Left lobe of liver (tissue), 2 donors: ENCODE measurements at regions not wholly inside any gene's neighbourhood (a gene's known extent, or its start where the extent isn't known, plus 50 kb on each side); places are given as distances from the start of the nearest gene placed in this dataset.
"Not testable (repeated sequence)": the region's sequence is repeated elsewhere in the genome, so short reads cannot be mapped to it uniquely, and the experiment has no call there.

Source experiments
- ATAC-seq: fragments of 200-7000 bp; cut with Tn5 transposase; one replicate; pipeline ENCODE4 v1.9.1; 2020; ENCODE audit warnings: mild to moderate bottlenecking, moderate library complexity
- DNase-seq: peaks from one replicate; pipeline ENCODE4 v3.0.0-alpha.2; 2020; ENCODE audit warnings: low spot score
- donor health status: DM: no; HTN: no; CAD: no; lungs with moderate emphysema.
- donor health status: DM: no; HTN: yes; CAD: no.

GRCh38 chr13:52324831-52325230 lies 81.1 kb downstream of the THSD1 start:
- not testable (repeated sequence) for DNase-seq, ATAC-seq

- DNase-seq (no peak), ATAC-seq (no peak)
These were observed 86.1 kb downstream of the THSD1 start for GRCh38 chr13:52319876-52320275.

DNA sequence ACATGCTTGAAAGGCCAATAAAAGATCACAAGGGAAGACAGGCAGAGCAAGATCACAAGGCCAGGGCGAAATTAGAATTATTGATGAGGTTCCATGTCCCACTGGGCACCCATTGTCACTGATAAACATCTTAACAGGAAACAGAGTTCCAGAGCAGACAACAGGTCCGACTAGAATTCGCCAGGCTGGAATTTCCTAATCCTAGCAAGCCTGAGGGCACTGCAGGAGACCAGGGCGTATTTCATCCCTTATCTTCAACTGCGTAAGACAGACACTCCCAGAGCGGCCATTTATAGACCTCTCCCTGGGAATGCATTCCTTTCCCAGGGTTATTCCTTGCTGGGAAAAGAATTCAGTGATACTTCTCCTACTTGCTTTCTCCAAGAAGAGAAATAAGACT lies 96.1 kb downstream of the THSD1 start:
- ATAC-seq, DNase-seq: not testable (repeated sequence)

DNA sequence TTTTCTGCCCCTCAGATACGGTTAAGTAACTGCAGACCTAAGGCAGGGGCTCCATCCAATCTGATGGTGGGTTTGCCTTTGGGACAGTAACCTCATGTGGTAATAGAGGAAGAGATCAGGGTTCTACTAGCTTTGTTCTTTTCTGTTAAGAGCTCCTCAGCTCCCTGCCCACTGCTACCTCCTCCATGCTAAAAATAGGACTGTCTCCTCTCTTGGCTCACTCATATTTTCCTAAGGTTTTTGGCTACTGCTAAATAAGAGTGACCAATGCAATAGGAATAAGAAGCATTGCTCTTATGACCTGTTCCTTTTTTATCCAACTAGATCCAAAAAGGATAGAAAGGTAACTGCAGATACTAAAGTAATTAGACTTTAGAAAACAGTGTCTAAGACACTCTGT lies 99.6 kb downstream of the THSD1 start:
- not testable (repeated sequence) for ATAC-seq, DNase-seq

- ATAC-seq, result not testable (repeated sequence)
These were observed 102.9 kb downstream of the THSD1 start for GRCh38 chr13:52303098-52303497.

GRCh38 chr13:52302688-52303087 lies 103.3 kb downstream of the THSD1 start:
- DNase-seq, ATAC-seq: not testable (repeated sequence)

More at GRCh38 chr13:52303098-52303497, 102.9 kb downstream of the THSD1 start:
- not testable (repeated sequence) for DNase-seq

- DNase-seq, ATAC-seq: not testable (repeated sequence)
These were observed 104.1 kb downstream of the THSD1 start for GRCh38 chr13:52301810-52302400.

- not testable (repeated sequence) for DNase-seq, ATAC-seq
These were observed 107.8 kb downstream of the THSD1 start for GRCh38 chr13:52298079-52298661.

GRCh38 chr13:52288891-52289290 lies 117.1 kb downstream of the THSD1 start:
- ATAC-seq, result not testable (repeated sequence)

GRCh38 chr13:52281387-52281786 lies 122.0 kb upstream of the NEK3 start:
- DNase-seq, ATAC-seq: not testable (repeated sequence)

More at GRCh38 chr13:52288891-52289290, 117.1 kb downstream of the THSD1 start:
- not testable (repeated sequence) for DNase-seq

GRCh38 chr13:52279408-52279807 lies 120.0 kb upstream of the NEK3 start:
- DNase-seq, ATAC-seq: not testable (repeated sequence)

GRCh38 chr13:52254299-52254698 lies 94.9 kb upstream of the NEK3 start:
- not testable (repeated sequence) for ATAC-seq

GRCh38 chr13:52240752-52241151 lies 81.4 kb upstream of the NEK3 start:
- DNase-seq, ATAC-seq: not testable (repeated sequence)

More at GRCh38 chr13:52254299-52254698, 94.9 kb upstream of the NEK3 start:
- not testable (repeated sequence) for DNase-seq

- peak; percentile 54 for DNase-seq
- ATAC-seq, result peak; percentile 100
These were observed 76.7 kb upstream of the NEK3 start for GRCh38 chr13:52235900-52236595.

GRCh38 chr13:52234928-52235327 lies 75.5 kb upstream of the NEK3 start:
- not testable (repeated sequence) for DNase-seq, ATAC-seq

DNA sequence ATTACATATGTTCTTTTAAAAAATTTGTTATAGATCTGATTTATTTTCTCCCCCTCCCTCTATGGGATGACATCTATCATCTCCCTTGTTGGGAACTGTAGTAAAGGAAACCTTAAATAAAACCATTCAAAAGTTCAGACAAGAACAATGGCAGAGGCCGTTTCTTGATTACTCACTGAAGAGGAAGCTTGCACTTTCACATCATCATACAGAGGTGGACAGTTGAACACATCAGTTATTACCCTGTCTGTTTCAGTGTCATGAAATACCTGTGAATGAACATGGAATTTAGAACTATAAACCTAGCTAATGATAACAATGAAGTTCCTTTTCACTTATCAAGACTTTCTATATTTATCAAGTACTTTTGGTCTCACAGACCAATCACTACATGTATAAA lies 63.7 kb upstream of the NEK3 start:
- not testable (repeated sequence) for DNase-seq, ATAC-seq

GRCh38 chr13:52213920-52214319 lies 54.5 kb upstream of the NEK3 start:
- DNase-seq, ATAC-seq: not testable (repeated sequence)

DNA sequence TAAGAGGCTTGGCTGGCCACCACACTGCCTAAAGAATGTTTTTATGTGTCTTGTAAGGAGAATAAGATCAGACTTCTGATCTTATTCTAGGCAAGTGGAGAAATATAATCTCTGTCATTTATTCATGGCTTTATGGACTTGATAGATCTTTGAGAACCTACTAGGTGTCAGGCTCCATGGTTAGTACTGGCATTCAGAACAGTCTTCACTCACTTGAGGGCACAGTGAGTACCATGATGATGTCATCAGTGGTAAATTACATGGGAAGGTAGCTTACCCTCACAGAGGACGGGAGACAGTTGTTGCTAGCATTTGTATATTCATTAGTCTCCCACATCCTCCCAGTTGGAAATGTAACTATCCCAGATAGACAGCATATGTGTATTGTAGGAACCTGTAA lies 53.5 kb upstream of the NEK3 start:
- DNase-seq, ATAC-seq: not testable (repeated sequence)

GRCh38 chr13:52211416-52211776 lies 52.0 kb upstream of the NEK3 start:
- ATAC-seq, DNase-seq: not testable (repeated sequence)

DNA sequence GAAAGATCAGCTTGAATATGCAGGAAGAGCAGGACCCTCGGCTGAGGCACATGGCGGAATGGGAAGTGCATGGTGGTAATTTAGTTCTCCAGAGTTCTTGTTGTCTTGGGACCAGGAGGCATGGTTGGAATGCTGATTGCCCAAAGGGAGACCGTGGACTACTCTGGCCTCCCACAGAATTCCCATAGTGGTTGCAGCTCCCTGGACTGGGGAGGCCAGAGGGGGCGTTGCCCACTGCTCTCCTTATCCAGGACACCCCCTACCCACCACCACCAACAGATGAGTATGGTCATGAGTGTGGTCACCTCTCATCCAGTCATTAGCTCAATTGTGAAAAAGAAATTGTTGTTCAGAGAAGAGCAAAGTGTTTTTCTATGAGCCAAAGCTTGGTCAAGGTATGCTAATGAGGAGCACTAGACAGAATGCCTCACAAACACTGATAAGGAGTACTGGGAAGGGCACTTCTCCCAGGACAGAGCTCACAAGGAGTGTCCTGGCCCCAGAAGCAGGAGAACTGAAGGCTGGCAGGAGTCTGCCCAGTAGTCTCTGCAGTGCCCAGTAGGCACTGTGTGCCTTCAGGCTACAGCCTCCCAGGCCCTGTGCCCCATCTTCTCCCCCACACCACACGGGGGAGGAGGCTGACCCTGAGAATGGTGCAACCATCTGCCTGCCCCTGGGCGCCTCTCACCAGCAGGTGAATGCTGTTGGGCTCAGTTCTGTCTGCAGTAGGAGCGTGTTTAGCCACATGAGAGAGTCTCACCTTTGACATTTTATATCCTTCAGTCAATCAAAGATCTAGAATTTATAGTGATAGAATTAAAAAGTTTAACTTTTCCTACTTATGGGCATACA lies 51.4 kb upstream of the NEK3 start:
- ATAC-seq, DNase-seq: not testable (repeated sequence)
